ENCODE measurements at regions not wholly inside any gene's neighbourhood (a gene's known extent, or its start where the extent isn't known, plus 50 kb on each side); places are given as distances from the start of the nearest gene placed in this dataset.

GRCh38 chr14:101196795-101197590 lies 293.5 kb upstream of the RTL1 start:
- no peak for DNase-seq

GRCh38 chr14:101197595-101198397 lies 294.3 kb upstream of the RTL1 start:
- DNase-seq = no peak

GRCh38 chr14:101198398-101199027 lies 295.0 kb upstream of the RTL1 start:
- no peak for DNase-seq

- no peak for DNase-seq
These were observed 295.7 kb upstream of the RTL1 start for GRCh38 chr14:101199028-101199770.

GRCh38 chr14:101200008-101200649 lies 296.6 kb upstream of the RTL1 start:
- DNase-seq = no peak

GRCh38 chr14:101200650-101201516 lies 297.4 kb upstream of the RTL1 start:
- no peak for DNase-seq

GRCh38 chr14:101201535-101202151 lies 298.1 kb upstream of the RTL1 start:
- no peak for DNase-seq

GRCh38 chr14:101202627-101203404 lies 299.3 kb upstream of the RTL1 start:
- DNase-seq = no peak

- DNase-seq = no peak
These were observed 303.0 kb upstream of the RTL1 start for GRCh38 chr14:101206556-101206955.

- no peak for DNase-seq
These were observed 303.5 kb upstream of the RTL1 start for GRCh38 chr14:101207041-101207440.

- no peak for DNase-seq
These were observed 304.4 kb upstream of the RTL1 start for GRCh38 chr14:101207897-101208296.

- DNase-seq = no peak
These were observed 306.1 kb upstream of the RTL1 start for GRCh38 chr14:101209594-101209993.

- DNase-seq = no peak
These were observed 311.7 kb upstream of the RTL1 start for GRCh38 chr14:101215266-101215665.

GRCh38 chr14:101215927-101216326 lies 312.4 kb upstream of the RTL1 start:
- no peak for DNase-seq

GRCh38 chr14:101216366-101217079 lies 313.0 kb upstream of the RTL1 start:
- no peak for DNase-seq

GRCh38 chr14:101217080-101217463 lies 313.6 kb upstream of the RTL1 start:
- DNase-seq = no peak

GRCh38 chr14:101217616-101218371 lies 314.3 kb upstream of the RTL1 start:
- no peak for DNase-seq

- no peak for DNase-seq
These were observed 316.6 kb upstream of the RTL1 start for GRCh38 chr14:101219896-101220703.
